Mucosa of rectum (tissue), 2 donors: ENCODE measurements at regions not wholly inside any gene's neighbourhood (a gene's known extent, or its start where the extent isn't known, plus 50 kb on each side); places are given as distances from the start of the nearest gene placed in this dataset.

Experiments used
- H3K27ac ChIP-seq, 2 donors: one replicate each; pipeline ENCODE4 v1.7.0; 2013; ENCODE audit warnings: inconsistent platforms in 2 of 2, low read depth in 2 of 2, low read length in 2 of 2
- H3K27me3 ChIP-seq, 2 donors: one replicate each; pipeline ENCODE4 v1.7.0; 2013; ENCODE audit warnings: low read length in 2 of 2; ENCODE audit not compliant: control insufficient read depth in 2 of 2, insufficient read depth in 2 of 2
- H3K36me3 ChIP-seq, 2 donors: one replicate each; pipeline ENCODE4 v1.7.0; 2013; ENCODE audit warnings: low read length in 2 of 2; ENCODE audit not compliant: control insufficient read depth in 2 of 2, insufficient read depth in 2 of 2
- H3K4me1 ChIP-seq, 2 donors: one replicate each; pipeline ENCODE4 v1.7.0; 2013; ENCODE audit warnings: low read length in 2 of 2, mild to moderate bottlenecking in 1 of 2; ENCODE audit not compliant: control insufficient read depth in 2 of 2, insufficient read depth in 2 of 2
- H3K4me3 ChIP-seq, 2 donors: one replicate each; pipeline ENCODE4 v1.7.0; 2013; ENCODE audit warnings: low read length in 2 of 2
- H3K9ac ChIP-seq, 2 donors: one replicate each; pipeline ENCODE4 v1.7.0; 2013; ENCODE audit warnings: low read length in 2 of 2, low read depth in 1 of 2, mild to moderate bottlenecking in 1 of 2
- H3K9me3 ChIP-seq, 2 donors: one replicate each; pipeline ENCODE4 v1.7.0; 2013; ENCODE audit warnings: low read length in 2 of 2; ENCODE audit not compliant: control insufficient read depth in 2 of 2
- donor health status: healthy.
- donor health status: Normal muscosa, but diverticular disease.

- Histone ChIP-seq H3K4me3 (no peak overlapping the region), H3K36me3 (no peaks in the 10 kb centered on the region), H3K4me1 (peaks cover 0 to 4% of the 10 kb centered on the region in 2 donors), H3K27ac (no peak overlapping the region), H3K9ac (no peak overlapping the region), H3K9me3 (no peaks in the 10 kb centered on the region), H3K27me3 (no peaks in the 10 kb centered on the region)
Observed at GRCh38 chr16:86035906-86036305, 136.9 kb downstream of the IRF8 start.

GRCh38 chr16:86037999-86038925, 139.3 kb downstream of the IRF8 start:
- H3K27ac ChIP-seq = no peak overlapping the region
- H3K27me3 ChIP-seq = no peaks in the 10 kb centered on the region
- no peak overlapping the region for H3K9ac ChIP-seq
- H3K4me3 ChIP-seq = no peak overlapping the region
- no peaks in the 10 kb centered on the region for H3K36me3 ChIP-seq
- H3K9me3 ChIP-seq = no peaks in the 10 kb centered on the region
- H3K4me1 ChIP-seq = peaks cover 0 to 4% of the 10 kb centered on the region in 2 donors

DNA sequence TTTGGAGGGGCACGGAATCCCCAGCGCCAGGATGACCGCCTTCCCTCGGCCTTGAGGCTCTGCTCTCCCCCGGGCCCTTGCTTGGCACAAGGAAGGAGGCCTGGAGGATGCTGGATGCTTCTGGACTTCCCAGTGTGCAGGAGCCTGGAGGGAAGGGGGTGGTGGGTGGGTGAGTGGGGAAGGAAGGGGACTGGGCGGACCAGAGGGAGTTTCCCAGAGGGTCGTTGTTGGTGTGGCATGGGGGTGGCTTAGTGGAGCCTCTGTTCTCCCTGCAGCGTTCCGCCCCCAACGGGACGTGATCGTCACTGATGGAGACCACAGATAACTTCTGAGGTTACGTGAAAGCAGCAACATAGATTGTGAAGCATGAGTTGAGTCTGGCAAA, 140.0 kb downstream of the IRF8 start:
- H3K36me3 ChIP-seq = no peaks in the 10 kb centered on the region
- H3K27me3 ChIP-seq = no peaks in the 10 kb centered on the region
- no peak overlapping the region for H3K4me3 ChIP-seq
- H3K9me3 ChIP-seq = no peaks in the 10 kb centered on the region
- H3K9ac ChIP-seq = no peak overlapping the region
- H3K27ac ChIP-seq = no peak overlapping the region
- peaks cover 0 to 4% of the 10 kb centered on the region in 2 donors for H3K4me1 ChIP-seq

DNA sequence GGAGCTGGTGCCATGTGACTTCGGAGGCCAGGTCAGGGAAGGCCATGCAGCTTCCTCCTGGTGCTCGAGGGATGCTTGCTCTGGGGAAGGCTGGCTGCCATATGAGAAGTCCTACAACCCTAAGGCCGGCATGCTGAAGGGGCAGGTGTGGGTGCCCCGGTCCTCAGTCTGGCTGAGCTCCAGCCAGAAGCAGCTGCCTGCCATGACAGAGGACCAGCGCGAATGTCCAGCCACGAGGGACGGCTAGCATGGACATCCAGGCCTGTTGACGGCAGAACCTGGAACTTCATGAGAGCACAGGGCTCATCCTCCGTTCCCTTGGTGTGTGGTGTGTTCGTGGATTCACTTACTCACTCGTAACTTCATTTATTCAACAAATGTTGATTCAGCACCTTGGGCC, 140.6 kb downstream of the IRF8 start:
- Histone ChIP-seq H3K4me1 (peaks cover 0 to 4% of the 10 kb centered on the region in 2 donors), H3K9me3 (no peaks in the 10 kb centered on the region), H3K4me3 (no peak overlapping the region), H3K27ac (no peak overlapping the region), H3K27me3 (no peaks in the 10 kb centered on the region), H3K36me3 (no peaks in the 10 kb centered on the region), H3K9ac (no peak overlapping the region)

GRCh38 chr16:86040496-86040895, 141.5 kb downstream of the IRF8 start:
- no peaks in the 10 kb centered on the region for H3K36me3 ChIP-seq
- no peaks in the 10 kb centered on the region for H3K9me3 ChIP-seq
- H3K4me3 ChIP-seq = no peak overlapping the region
- no peaks in the 10 kb centered on the region for H3K27me3 ChIP-seq
- peaks cover 0 to 4% of the 10 kb centered on the region in 2 donors for H3K4me1 ChIP-seq
- no peak overlapping the region for H3K27ac ChIP-seq
- no peak overlapping the region for H3K9ac ChIP-seq

GRCh38 chr16:86041215-86041614, 142.3 kb downstream of the IRF8 start:
- Histone ChIP-seq H3K36me3 (no peaks in the 10 kb centered on the region), H3K27ac (no peak overlapping the region), H3K4me3 (no peak overlapping the region), H3K27me3 (no peaks in the 10 kb centered on the region), H3K9me3 (no peaks in the 10 kb centered on the region), H3K4me1 (peaks cover 0 to 4% of the 10 kb centered on the region in 2 donors), H3K9ac (no peak overlapping the region)

- no peak overlapping the region for H3K4me3 ChIP-seq
- H3K27me3 ChIP-seq = no peaks in the 10 kb centered on the region
- no peak overlapping the region for H3K27ac ChIP-seq
- no peak overlapping the region for H3K9ac ChIP-seq
- no peaks in the 10 kb centered on the region for H3K9me3 ChIP-seq
- H3K36me3 ChIP-seq = no peaks in the 10 kb centered on the region
- peaks cover 0 to 4% of the 10 kb centered on the region in 2 donors for H3K4me1 ChIP-seq
Observed at GRCh38 chr16:86041807-86042206, 142.8 kb downstream of the IRF8 start.

- no peak overlapping the region for H3K4me3 ChIP-seq
- H3K27me3 ChIP-seq = peaks cover 0 to under 1% of the 10 kb centered on the region in 2 donors
- H3K36me3 ChIP-seq = no peaks in the 10 kb centered on the region
- no peak overlapping the region for H3K9ac ChIP-seq
- H3K9me3 ChIP-seq = no peaks in the 10 kb centered on the region
- no peak overlapping the region for H3K27ac ChIP-seq
- H3K4me1 ChIP-seq = peaks cover 0 to 4% of the 10 kb centered on the region in 2 donors
Observed at GRCh38 chr16:86042393-86042792, 143.4 kb downstream of the IRF8 start.

- Histone ChIP-seq H3K9ac (no peak overlapping the region), H3K36me3 (no peaks in the 10 kb centered on the region), H3K9me3 (no peaks in the 10 kb centered on the region), H3K27me3 (peaks cover 2 to 3% of the 10 kb centered on the region in 2 donors), H3K4me1 (peaks cover 0 to 4% of the 10 kb centered on the region in 2 donors), H3K4me3 (no peak overlapping the region), H3K27ac (no peak overlapping the region)
Observed at GRCh38 chr16:86042996-86043725, 144.2 kb downstream of the IRF8 start.

DNA sequence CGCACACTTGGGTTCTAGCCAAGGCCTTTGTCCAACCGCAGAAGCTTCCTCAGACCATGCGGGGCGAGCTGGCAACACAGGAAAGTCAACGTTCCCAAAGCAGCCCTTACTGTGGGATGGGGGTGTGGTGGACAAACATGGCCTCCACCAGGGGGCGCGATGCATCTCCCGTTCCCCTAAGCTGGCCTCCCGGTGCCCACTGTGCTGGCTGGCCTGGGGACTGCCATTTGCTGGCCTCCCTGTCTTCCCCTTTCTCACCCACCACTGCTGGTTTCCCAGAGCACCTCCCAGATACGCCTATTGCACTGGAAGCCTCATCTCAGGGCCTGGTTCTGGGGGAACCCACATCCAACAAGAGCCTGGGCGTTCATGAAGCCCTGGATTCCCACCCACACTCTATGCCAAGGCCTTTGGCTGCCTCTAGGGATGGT, 145.3 kb downstream of the IRF8 start:
- Histone ChIP-seq H3K9ac (no peak overlapping the region), H3K36me3 (no peaks in the 10 kb centered on the region), H3K27ac (no peak overlapping the region), H3K4me3 (no peak overlapping the region), H3K9me3 (no peaks in the 10 kb centered on the region), H3K27me3 (peaks cover 2 to 3% of the 10 kb centered on the region in 2 donors), H3K4me1 (no peaks in the 10 kb centered on the region)
